Transverse colon (tissue), 3 donors: ENCODE measurements at regions not wholly inside any gene's neighbourhood (a gene's known extent, or its start where the extent isn't known, plus 50 kb on each side); places are given as distances from the start of the nearest gene placed in this dataset.

ENCODE experiments used
- EP300 ChIP-seq: sonication (generic); formaldehyde crosslinking; IDR thresholded peaks from one replicate; pipeline ENCODE4 v1.6.1; 2017; ENCODE audit warnings: antibody characterized with exemption, low read depth
- TF ChIP-seq, protein P1 (sequence below), 5 experiments: fragments of 200-600 bp in 3 of 5; fragments of 450-650 bp in 2 of 5; sonication (generic) in 3 of 5; IDR thresholded peaks; 1 replicate in 2 of 5; 2 replicates in 3 of 5; pipeline ENCODE4 v1.5.1; 2016 to 2017; ENCODE audit warnings: antibody characterized with exemption in 5 of 5, inconsistent platforms in 3 of 5, mild to moderate bottlenecking in 2 of 5, moderate library complexity in 1 of 5

DNA sequence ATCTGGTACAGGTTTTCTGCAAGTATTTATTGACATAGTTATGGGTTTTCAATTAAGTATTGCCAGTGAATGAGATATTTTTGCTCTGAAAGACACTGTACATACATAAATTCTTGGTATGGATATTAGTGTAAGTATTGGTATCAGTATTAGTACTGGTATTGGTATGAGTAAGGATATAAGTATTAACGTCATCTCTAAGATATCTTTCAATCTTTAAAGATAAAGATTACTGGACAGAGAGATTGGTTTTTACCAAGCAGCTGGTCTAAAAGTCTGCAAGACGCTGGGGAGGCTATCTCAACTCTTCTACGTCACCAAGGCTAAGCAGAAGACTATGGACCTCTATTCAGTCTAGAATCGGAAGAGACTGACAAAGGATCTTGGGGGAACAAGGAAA is 234.5 kb downstream of the NXPE2 start:
- TF ChIP-seq, protein P1, sequence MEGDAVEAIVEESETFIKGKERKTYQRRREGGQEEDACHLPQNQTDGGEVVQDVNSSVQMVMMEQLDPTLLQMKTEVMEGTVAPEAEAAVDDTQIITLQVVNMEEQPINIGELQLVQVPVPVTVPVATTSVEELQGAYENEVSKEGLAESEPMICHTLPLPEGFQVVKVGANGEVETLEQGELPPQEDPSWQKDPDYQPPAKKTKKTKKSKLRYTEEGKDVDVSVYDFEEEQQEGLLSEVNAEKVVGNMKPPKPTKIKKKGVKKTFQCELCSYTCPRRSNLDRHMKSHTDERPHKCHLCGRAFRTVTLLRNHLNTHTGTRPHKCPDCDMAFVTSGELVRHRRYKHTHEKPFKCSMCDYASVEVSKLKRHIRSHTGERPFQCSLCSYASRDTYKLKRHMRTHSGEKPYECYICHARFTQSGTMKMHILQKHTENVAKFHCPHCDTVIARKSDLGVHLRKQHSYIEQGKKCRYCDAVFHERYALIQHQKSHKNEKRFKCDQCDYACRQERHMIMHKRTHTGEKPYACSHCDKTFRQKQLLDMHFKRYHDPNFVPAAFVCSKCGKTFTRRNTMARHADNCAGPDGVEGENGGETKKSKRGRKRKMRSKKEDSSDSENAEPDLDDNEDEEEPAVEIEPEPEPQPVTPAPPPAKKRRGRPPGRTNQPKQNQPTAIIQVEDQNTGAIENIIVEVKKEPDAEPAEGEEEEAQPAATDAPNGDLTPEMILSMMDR (IDR thresholded peaks at IDR 0.05): no peak
- TF ChIP-seq EP300: no peak
